NCI-H2081 (cell line): ENCODE measurements at regions not wholly inside any gene's neighbourhood (a gene's known extent, or its start where the extent isn't known, plus 50 kb on each side); places are given as distances from the start of the nearest gene placed in this dataset.
"Not testable (repeated sequence)": the region's sequence is repeated elsewhere in the genome, so short reads cannot be mapped to it uniquely, and the experiment has no call there.

Source experiments
- DNase-seq, 2 experiments: peaks; one replicate each; lab custom pipeline; 2025; lab: John Stamatoyannopoulos, UW

DNA sequence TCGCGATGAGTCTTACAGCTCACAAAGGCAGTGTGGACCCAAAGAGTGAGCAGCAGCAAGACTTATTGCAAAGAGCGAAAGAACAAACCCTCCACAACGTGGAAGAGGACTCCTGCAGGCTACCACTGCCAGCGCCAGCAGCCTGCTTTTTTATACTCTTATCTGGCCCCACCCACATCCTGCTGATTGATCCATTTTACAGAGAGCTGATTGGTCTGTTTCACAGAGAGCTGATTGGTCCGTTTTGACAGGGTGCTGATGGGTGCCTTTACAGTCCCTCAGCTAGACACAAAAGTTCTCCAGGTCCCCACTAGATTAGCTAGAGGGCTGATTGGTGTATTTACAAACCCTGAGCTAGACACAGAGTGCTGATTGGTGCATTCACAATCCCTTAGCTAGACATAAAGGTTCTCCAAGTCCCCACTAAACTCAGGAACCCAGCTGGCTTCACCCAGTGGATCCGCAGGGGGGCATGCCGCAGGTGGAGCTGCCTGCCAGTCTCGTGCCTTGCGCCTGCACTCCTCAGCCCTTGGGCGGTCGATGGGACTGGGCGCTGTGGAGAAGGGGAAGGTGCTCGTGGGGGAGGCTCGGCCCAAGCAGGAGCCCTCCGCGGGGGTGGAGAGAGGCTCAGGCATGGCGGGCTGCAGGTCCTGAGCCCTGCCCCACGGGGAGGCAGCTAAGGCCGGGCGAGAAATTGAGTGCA, 75.7 kb downstream of the QDPR start:
- DNase-seq, result not testable (repeated sequence)

DNA sequence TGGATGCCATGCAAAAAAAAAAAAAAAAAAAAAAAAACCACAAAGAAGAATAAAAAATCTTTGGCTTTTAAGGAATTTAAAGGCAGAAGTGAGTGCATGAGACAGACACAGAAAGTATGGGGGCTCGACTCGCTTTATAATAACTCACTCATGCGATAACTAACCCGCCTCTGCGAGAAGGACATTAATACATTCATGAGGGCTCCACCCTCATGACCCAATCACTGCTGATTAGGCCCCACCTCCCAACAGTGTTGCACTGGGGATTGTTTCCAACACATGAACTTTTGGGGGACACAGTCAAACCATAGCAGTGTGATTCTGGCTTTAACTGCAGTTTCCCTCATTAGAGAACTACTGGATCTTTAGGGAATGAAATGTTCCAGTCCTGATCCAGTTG, 78.1 kb downstream of the QDPR start:
- DNase-seq, result no peak

DNA sequence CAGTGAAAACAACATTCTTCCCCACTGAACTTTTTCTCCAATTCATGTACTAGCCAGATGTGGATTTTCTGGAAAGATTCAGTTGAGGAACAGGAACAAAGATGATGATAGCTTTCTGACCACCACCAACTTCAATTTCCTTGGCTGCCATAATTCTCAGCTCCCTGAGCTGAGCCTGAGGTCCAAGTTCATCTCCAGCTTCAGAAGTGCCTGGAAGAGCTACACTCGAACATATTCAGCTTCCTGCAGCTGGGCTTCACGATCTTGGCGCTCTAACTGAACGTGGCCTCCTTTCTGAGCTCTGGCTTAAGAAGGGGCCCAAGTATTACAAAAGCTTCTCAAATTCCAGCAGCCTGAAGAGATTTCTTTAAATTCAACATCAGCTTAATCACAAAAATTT, 83.9 kb downstream of the QDPR start:
- no peak for DNase-seq

- no peak for DNase-seq
Observed at GRCh38 chr4:17426222-17426621, 85.7 kb downstream of the QDPR start.

- DNase-seq, result no peak
Observed at GRCh38 chr4:17418010-17418409, 93.9 kb downstream of the QDPR start.

- DNase-seq, result no peak
Observed at GRCh38 chr4:17414392-17414791, 97.5 kb downstream of the QDPR start.

GRCh38 chr4:17400686-17401085, 111.2 kb downstream of the QDPR start:
- DNase-seq, result no peak

DNA sequence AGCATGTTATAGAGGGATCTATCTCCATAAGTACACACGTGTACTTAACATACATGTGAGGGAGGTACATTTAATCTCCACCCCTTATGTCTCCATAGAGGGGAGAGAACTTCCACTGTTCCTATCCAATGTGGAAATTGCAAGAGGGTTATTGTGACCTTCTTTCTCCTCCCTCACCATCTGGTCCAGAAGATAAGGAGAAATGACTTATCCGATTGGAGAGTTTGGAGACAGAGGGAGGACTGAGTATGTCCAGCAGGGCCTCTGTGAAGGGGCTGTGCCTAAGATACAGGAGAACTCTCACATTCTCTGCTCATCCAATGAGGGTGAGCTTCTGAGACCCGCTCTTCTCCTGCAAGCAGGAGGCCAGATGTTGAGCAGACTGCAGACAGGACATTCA, 113.1 kb downstream of the QDPR start:
- DNase-seq, result no peak

DNA sequence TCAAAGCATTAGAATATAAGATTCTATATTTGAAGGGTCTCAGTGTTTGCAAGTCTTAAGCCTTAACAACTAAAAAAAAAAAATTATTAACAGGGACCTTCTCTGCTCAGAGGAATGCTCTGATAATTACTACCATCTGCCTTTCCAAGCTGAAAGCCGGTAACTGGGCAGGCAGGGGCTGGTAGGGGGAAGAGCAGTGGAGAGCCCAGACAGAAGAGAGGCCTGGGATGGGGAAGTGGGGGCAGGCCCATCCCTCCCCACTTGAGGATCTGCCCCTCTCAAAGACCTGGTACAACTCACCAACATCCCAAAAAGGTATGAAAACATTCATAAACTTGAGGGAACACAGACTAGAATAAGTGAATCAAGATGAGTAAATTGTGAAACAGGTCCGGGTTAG, 113.9 kb downstream of the QDPR start:
- DNase-seq, result no peak

DNA sequence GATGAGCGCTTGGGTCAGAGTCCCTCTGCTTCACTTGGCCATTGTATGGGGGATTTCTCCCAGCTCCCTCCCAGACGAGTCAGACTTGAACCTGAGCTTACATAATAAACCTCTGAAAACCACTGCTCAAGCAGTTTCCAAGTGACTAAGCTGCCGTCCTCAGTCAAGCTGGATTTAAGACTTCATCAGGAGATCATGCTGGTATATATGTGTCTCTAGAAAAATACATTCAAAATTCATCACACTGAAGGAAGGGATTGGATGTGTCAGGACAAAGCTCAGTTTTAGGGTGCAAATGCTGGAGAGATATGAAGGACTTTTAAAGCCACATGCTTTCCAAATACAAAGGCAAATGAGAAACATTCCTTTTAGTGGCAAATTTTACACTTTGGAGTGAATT, 114.3 kb downstream of the QDPR start:
- DNase-seq, result no peak

- no peak for DNase-seq
Observed at GRCh38 chr4:17385403-17385802, 126.5 kb downstream of the QDPR start.

GRCh38 chr4:17380347-17380746, 131.5 kb downstream of the QDPR start:
- DNase-seq, result no peak

DNA sequence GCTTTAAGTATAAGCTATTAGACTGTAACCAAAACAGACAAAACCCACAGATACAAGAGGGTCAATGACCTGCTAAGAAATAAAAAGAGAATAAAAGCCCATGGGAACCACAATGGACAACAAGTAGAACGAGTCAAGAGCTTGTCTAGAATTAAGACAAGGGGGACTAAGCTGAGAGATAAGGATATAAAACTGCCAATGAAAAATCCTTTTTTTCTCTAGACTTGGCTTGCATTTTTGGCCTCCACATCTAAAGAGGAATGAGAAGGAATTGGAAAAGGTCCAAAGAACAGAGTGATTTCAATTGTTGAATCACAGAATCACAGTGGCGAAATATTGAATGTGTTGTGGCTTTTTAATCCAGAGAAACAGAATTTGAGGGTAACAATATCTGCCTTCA, 135.7 kb downstream of the QDPR start:
- no peak for DNase-seq

- DNase-seq, result no peak
Observed at GRCh38 chr4:17373666-17374065, 138.2 kb downstream of the QDPR start.

DNA sequence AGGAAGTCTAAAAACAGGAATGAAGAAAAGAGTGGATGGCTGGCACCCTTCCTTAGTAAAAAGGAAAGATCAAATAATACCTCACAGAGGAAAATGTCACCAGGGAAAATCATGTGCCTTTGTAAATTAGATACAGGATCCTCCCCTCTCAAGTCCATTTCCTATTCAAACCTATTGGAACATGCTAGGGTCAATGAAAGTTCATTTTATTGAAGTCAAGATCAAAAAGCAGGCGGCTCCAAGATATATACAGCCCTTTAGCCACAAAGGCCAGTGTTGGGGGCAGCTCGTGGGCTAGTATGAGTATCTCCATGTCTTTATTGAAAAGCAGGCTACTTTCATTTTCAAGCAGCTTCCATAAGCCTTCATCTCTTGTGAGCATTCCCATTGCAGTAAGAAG, 141.1 kb downstream of the QDPR start:
- DNase-seq, result no peak

DNA sequence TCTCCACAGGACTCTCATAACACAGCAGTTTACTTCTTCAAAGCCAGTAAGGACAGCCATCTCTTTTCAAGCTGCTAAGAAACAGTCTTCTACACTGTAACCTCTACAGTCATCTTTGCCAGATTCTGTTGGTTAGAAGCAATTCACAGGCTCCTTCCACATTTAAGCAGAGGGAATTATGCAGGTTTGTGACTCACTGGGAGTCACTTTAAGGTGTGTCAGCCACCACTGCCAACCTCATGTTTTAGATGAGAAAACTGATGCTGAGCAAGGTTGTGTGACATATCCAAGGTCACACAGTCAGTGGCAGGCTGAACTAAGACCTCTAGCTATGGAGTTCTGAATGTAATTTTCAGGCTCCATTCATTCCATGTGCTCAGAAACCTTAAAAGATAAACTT, 143.5 kb downstream of the QDPR start:
- DNase-seq, result no peak

DNA sequence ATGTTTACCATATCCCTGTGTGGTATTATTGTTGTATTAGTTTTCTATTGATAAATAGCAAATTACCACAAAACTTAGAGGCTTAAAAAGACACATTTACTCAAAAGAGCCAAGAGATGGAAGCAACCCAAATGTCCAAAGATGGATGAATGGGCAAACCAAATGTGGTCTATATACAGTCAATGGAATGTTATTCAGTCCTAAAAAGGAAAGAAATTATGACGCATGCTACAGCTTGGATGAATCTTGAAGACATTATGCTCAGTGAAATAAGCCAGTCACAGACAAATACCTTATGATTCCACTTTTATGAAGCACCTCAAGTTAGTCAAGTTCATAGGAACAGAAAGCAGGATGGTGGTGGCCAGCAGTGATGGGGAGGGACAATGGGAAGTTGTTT, 144.7 kb downstream of the QDPR start:
- DNase-seq, result no peak

DNA sequence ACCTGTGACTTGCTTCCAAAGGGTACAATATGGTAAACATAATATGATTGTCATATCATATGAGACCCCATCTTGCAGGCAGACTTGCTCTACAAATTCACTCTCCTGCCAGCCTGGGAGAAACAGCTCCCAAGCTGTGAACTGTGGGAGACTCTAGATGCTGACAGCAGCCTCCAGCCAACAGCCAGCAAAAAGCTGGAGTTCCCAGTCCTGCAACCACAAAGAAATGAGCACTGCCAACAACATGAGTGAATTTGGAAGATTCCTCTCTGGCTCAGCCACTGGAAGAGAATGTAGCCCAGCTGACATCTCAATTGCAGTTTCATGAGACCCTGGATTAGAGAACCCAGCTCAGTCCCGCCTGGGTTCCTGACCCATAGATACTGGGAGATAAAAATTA, 145.4 kb downstream of the QDPR start:
- no peak for DNase-seq

- no peak for DNase-seq
Observed at GRCh38 chr4:17362430-17362829, 149.5 kb downstream of the QDPR start.

DNA sequence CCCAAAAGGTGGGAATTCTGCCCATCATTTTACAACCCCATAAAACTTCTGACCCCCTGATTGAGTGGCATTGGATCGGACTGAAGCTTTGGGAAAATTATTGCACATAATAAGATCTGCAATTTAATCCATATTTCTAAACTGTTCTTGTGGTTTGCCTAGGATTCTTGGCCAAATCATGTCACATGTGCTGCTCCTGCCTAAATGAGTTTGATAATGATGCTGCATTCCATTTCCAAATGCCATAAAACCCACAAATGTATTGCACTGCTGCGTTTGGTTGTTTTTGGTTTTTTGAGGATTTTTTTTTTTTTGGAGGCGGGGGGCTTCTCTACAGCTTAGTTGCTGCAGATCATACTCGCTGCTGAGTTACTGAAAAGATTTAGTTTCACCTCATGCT, 153.6 kb downstream of the QDPR start:
- DNase-seq, result no peak

GRCh38 chr4:17356926-17357325, 155.0 kb downstream of the QDPR start:
- no peak for DNase-seq

DNA sequence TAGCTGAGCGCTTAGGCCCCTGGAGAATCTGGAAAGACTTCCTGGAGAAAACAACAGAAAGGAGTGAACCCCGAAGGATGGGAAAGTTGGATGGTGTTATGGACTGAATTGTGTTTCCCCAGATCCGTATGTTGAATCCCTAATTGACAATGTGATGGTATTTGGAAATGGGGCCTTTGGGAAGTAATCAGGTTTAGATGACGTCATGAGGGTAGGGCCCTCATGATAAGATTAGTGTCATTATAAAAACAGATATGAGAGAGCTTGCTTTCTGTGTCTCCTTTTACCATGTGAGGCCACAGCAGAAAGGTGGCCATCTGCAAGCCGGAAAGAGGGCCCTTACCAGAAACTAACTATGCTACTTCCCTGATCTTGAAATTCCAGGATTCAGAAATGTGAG, 159.5 kb downstream of the QDPR start:
- no peak for DNase-seq

DNA sequence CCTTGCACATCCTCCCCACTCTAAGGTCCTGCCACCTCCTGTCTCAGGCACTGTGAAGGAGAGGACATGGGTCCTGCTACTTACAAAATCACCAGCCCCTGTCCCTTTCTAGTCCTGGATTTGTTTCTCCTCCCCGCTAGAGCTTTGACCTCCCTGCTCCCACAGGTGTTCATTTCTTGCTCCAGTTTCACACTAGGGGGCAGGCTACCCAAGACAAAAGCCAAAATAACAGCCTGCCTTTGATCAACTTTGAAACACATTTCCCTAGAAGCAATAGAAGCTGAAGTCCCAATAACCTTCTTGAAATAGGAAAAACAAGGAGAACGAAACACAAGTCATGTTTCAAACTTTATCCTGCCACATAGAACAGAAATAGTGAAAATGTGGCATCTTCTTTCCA, 164.4 kb downstream of the QDPR start:
- DNase-seq, result peak in 1 of 2 experiments; percentile 11

- DNase-seq, result no peak
Observed at GRCh38 chr4:17339376-17339775, 172.5 kb downstream of the QDPR start.

GRCh38 chr4:17336986-17337385, 174.9 kb downstream of the QDPR start:
- no peak for DNase-seq
